T-helper 1 cell treated with Interleukin-12 subunit alpha and Interleukin-12 subunit beta and Interleukin-4 antibody, amounts not matched to agents 30 μg/mL and 1 μg/mL, for 36 hours (primary cell): ENCODE measurements at regions not wholly inside any gene's neighbourhood (a gene's known extent, or its start where the extent isn't known, plus 50 kb on each side); places are given as distances from the start of the nearest gene placed in this dataset.

Source experiments
- H3K27ac Mint-ChIP-seq: one replicate; pipeline ENCODE4 v1.8.0; 2021; ENCODE audit warnings: mild to moderate bottlenecking, mixed read lengths
- H3K27me3 Mint-ChIP-seq: one replicate; pipeline ENCODE4 v1.8.0; 2021; ENCODE audit warnings: low read depth, mixed read lengths
- H3K36me3 Mint-ChIP-seq: one replicate; pipeline ENCODE4 v1.8.0; 2021; ENCODE audit warnings: low read depth, mixed read lengths
- H3K4me1 Mint-ChIP-seq: one replicate; pipeline ENCODE4 v1.8.0; 2021; ENCODE audit warnings: low read depth, mixed read lengths
- H3K4me3 Mint-ChIP-seq: one replicate; pipeline ENCODE4 v1.8.0; 2021; ENCODE audit warnings: mild to moderate bottlenecking, moderate library complexity, mixed read lengths
- H3K9me3 Mint-ChIP-seq: one replicate; pipeline ENCODE4 v1.8.0; 2021; ENCODE audit warnings: mixed read lengths

- Mint-ChIP-seq H3K4me3 (no peak overlapping the region), H3K27me3 (no peaks in the 10 kb centered on the region), H3K36me3 (no peaks in the 10 kb centered on the region), H3K4me1 (no peaks in the 10 kb centered on the region), H3K9me3 (no peaks in the 10 kb centered on the region), H3K27ac (no peak overlapping the region)
Observed at GRCh38 chr18:78151234-78151633, 828.4 kb upstream of the SALL3 start.

- Mint-ChIP-seq H3K36me3 (no peaks in the 10 kb centered on the region), H3K4me3 (no peak overlapping the region), H3K9me3 (no peaks in the 10 kb centered on the region), H3K4me1 (no peaks in the 10 kb centered on the region), H3K27me3 (no peaks in the 10 kb centered on the region), H3K27ac (no peak overlapping the region)
Observed at GRCh38 chr18:78151948-78152725, 827.5 kb upstream of the SALL3 start.

GRCh38 chr18:78153362-78153761 lies 826.3 kb upstream of the SALL3 start:
- Mint-ChIP-seq H3K27me3 (no peaks in the 10 kb centered on the region), H3K4me1 (no peaks in the 10 kb centered on the region), H3K27ac (no peak overlapping the region), H3K4me3 (no peak overlapping the region), H3K36me3 (no peaks in the 10 kb centered on the region), H3K9me3 (no peaks in the 10 kb centered on the region)

GRCh38 chr18:78154444-78154843 lies 825.2 kb upstream of the SALL3 start:
- no peaks in the 10 kb centered on the region for H3K36me3 Mint-ChIP-seq
- H3K9me3 Mint-ChIP-seq = no peaks in the 10 kb centered on the region

GRCh38 chr18:78154853-78155252 lies 824.8 kb upstream of the SALL3 start:
- H3K4me3 Mint-ChIP-seq = no peak overlapping the region
- no peak overlapping the region for H3K27ac Mint-ChIP-seq
- no peaks in the 10 kb centered on the region for H3K36me3 Mint-ChIP-seq
- no peaks in the 10 kb centered on the region for H3K9me3 Mint-ChIP-seq
- no peaks in the 10 kb centered on the region for H3K4me1 Mint-ChIP-seq
- no peaks in the 10 kb centered on the region for H3K27me3 Mint-ChIP-seq

More at GRCh38 chr18:78154444-78154843, 825.2 kb upstream of the SALL3 start:
- H3K4me3 Mint-ChIP-seq = no peak overlapping the region
- no peaks in the 10 kb centered on the region for H3K27me3 Mint-ChIP-seq
- no peaks in the 10 kb centered on the region for H3K4me1 Mint-ChIP-seq
- H3K27ac Mint-ChIP-seq = no peak overlapping the region

- Mint-ChIP-seq H3K4me3 (no peak overlapping the region), H3K4me1 (no peaks in the 10 kb centered on the region), H3K36me3 (no peaks in the 10 kb centered on the region), H3K9me3 (no peaks in the 10 kb centered on the region), H3K27me3 (no peaks in the 10 kb centered on the region), H3K27ac (no peak overlapping the region)
Observed at GRCh38 chr18:78156466-78156865, 823.2 kb upstream of the SALL3 start.

- Mint-ChIP-seq H3K27me3 (no peaks in the 10 kb centered on the region), H3K27ac (no peak overlapping the region), H3K4me1 (no peaks in the 10 kb centered on the region), H3K36me3 (no peaks in the 10 kb centered on the region), H3K9me3 (no peaks in the 10 kb centered on the region), H3K4me3 (no peak overlapping the region)
Observed at GRCh38 chr18:78158943-78159342, 820.7 kb upstream of the SALL3 start.

GRCh38 chr18:78159397-78159796 lies 820.2 kb upstream of the SALL3 start:
- no peaks in the 10 kb centered on the region for H3K9me3 Mint-ChIP-seq
- no peak overlapping the region for H3K4me3 Mint-ChIP-seq
- H3K27me3 Mint-ChIP-seq = no peaks in the 10 kb centered on the region
- H3K27ac Mint-ChIP-seq = no peak overlapping the region
- no peaks in the 10 kb centered on the region for H3K4me1 Mint-ChIP-seq
- H3K36me3 Mint-ChIP-seq = no peaks in the 10 kb centered on the region

GRCh38 chr18:78160961-78161656 lies 818.5 kb upstream of the SALL3 start:
- H3K4me1 Mint-ChIP-seq = no peaks in the 10 kb centered on the region
- no peak overlapping the region for H3K4me3 Mint-ChIP-seq
- H3K9me3 Mint-ChIP-seq = no peaks in the 10 kb centered on the region
- H3K27me3 Mint-ChIP-seq = no peaks in the 10 kb centered on the region
- no peaks in the 10 kb centered on the region for H3K36me3 Mint-ChIP-seq
- no peak overlapping the region for H3K27ac Mint-ChIP-seq

GRCh38 chr18:78165525-78165924 lies 814.1 kb upstream of the SALL3 start:
- no peak overlapping the region for H3K4me3 Mint-ChIP-seq
- no peaks in the 10 kb centered on the region for H3K4me1 Mint-ChIP-seq
- H3K27me3 Mint-ChIP-seq = no peaks in the 10 kb centered on the region
- H3K27ac Mint-ChIP-seq = no peak overlapping the region
- H3K36me3 Mint-ChIP-seq = no peaks in the 10 kb centered on the region
- no peaks in the 10 kb centered on the region for H3K9me3 Mint-ChIP-seq

- Mint-ChIP-seq H3K27me3 (no peaks in the 10 kb centered on the region), H3K4me1 (no peaks in the 10 kb centered on the region), H3K27ac (no peak overlapping the region), H3K4me3 (no peak overlapping the region), H3K9me3 (no peaks in the 10 kb centered on the region), H3K36me3 (no peaks in the 10 kb centered on the region)
Observed at GRCh38 chr18:78168526-78168925, 811.1 kb upstream of the SALL3 start.

GRCh38 chr18:78169174-78169864 lies 810.3 kb upstream of the SALL3 start:
- Mint-ChIP-seq H3K36me3 (no peaks in the 10 kb centered on the region), H3K4me1 (no peaks in the 10 kb centered on the region), H3K27me3 (no peaks in the 10 kb centered on the region), H3K4me3 (no peak overlapping the region), H3K9me3 (no peaks in the 10 kb centered on the region), H3K27ac (no peak overlapping the region)

- no peaks in the 10 kb centered on the region for H3K36me3 Mint-ChIP-seq
Observed at GRCh38 chr18:78171954-78172353, 807.7 kb upstream of the SALL3 start.

GRCh38 chr18:78174737-78175136 lies 804.9 kb upstream of the SALL3 start:
- peaks cover 8% of the 10 kb centered on the region for H3K9me3 Mint-ChIP-seq
- H3K36me3 Mint-ChIP-seq = no peaks in the 10 kb centered on the region
- H3K27me3 Mint-ChIP-seq = no peaks in the 10 kb centered on the region
- H3K4me3 Mint-ChIP-seq = no peak overlapping the region
- H3K27ac Mint-ChIP-seq = no peak overlapping the region
- H3K4me1 Mint-ChIP-seq = no peaks in the 10 kb centered on the region

More at GRCh38 chr18:78171954-78172353, 807.7 kb upstream of the SALL3 start:
- Mint-ChIP-seq H3K4me3 (no peak overlapping the region), H3K4me1 (no peaks in the 10 kb centered on the region), H3K27ac (no peak overlapping the region), H3K27me3 (no peaks in the 10 kb centered on the region), H3K9me3 (peaks cover 8% of the 10 kb centered on the region)

GRCh38 chr18:78178812-78179211 lies 800.8 kb upstream of the SALL3 start:
- Mint-ChIP-seq H3K27me3 (no peaks in the 10 kb centered on the region), H3K9me3 (peaks cover 27% of the 10 kb centered on the region), H3K4me1 (no peaks in the 10 kb centered on the region), H3K4me3 (no peak overlapping the region), H3K36me3 (no peaks in the 10 kb centered on the region), H3K27ac (no peak overlapping the region)
